Sciatic nerve (tissue), 2 donors: ENCODE measurements at regions not wholly inside any gene's neighbourhood (a gene's known extent, or its start where the extent isn't known, plus 50 kb on each side); places are given as distances from the start of the nearest gene placed in this dataset.
A peak's percentile ranks its signal among the peaks of the same experiment; 100 is the strongest.
"Not testable (repeated sequence)": the region's sequence is repeated elsewhere in the genome, so short reads cannot be mapped to it uniquely, and the experiment has no call there.

Source experiments
- ATAC-seq: fragments of 200-7000 bp; cut with Tn5 transposase; one replicate; pipeline ENCODE4 v1.9.1; 2020; ENCODE audit warnings: mild to moderate bottlenecking, moderate library complexity
- DNase-seq: peaks from one replicate; pipeline ENCODE4 v3.0.0-alpha.2; 2020; ENCODE audit warnings: low spot score
- intact Hi-C: fragments of 100-400 bp; cut with DNase I; formaldehyde crosslinking; loops from one replicate; pipeline ENCODE4 v1.14.2; 2022
- donor health status: DM: no; HTN: no; CAD: no.
- donor health status: DM: no; HTN: no; CAD: no.

GRCh38 chr6:86872810-86873209 is 64.5 kb upstream of the HTR1E start:
- ATAC-seq, intact Hi-C loops, DNase-seq: not testable (repeated sequence)

- ATAC-seq (no peak), DNase-seq (no peak)
- intact Hi-C loops: no loop called here
Observed at GRCh38 chr6:86871681-86872080, 65.6 kb upstream of the HTR1E start.

GRCh38 chr6:86869500-86869899 is 67.8 kb upstream of the HTR1E start:
- DNase-seq (no peak), ATAC-seq (no peak)
- intact Hi-C loops: no loop called here

DNA sequence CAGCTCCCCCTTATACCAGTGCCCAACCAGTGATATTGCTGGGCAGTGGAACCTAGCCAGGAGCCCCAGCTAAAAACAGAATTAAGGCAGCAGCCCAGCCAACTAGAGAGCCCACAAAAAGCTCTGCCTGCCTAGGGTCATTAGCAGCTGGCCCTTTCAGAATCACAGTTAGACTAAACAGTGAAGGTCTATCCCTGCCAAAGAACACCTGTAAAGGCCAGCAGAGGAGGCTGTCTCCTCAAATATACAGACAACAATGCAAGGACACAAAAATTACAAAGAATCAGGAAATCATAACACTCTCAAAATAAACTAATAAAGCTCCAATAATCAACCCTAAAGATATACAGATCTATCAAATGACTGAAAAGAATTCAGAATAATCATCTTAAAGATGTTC is 77.8 kb upstream of the HTR1E start:
- ATAC-seq (no peak), DNase-seq (no peak)
- intact Hi-C loops: no loop called here

- DNase-seq: no peak
- ATAC-seq: no peak
- intact Hi-C loops: no loop called here
Observed at GRCh38 chr6:86858970-86859369, 78.4 kb upstream of the HTR1E start.

GRCh38 chr6:86857783-86858182 is 79.5 kb upstream of the HTR1E start:
- DNase-seq: no peak
- ATAC-seq: no peak
- intact Hi-C loops: no loop called here

- intact Hi-C loops: no loop called here
- ATAC-seq (no peak), DNase-seq (peak; percentile 58)
Observed at GRCh38 chr6:86856937-86857563, 80.3 kb upstream of the HTR1E start.

- ATAC-seq (no peak), DNase-seq (no peak)
- intact Hi-C loops: no loop called here
Observed at GRCh38 chr6:86856379-86856778, 80.9 kb upstream of the HTR1E start.

DNA sequence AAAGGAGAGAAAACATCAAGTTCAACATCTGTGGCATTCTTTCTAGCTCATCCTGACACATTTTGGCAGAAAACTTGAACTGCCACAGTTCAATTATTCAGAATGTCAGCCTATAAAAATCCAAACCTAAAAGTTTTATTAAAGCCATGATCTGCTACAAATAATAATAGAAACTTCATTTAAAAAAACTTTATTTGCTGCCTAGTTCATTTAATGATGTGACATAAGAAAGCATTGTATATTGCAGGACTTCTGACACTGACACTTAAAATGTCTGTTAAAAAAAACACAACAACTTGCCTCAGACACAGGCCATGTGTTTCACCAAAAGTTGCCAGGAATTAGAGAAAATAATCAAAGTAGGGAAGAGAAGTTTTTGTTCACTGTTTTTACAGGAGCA is 88.3 kb upstream of the HTR1E start:
- DNase-seq (no peak), ATAC-seq (no peak)
- intact Hi-C loops: no loop called here

DNA sequence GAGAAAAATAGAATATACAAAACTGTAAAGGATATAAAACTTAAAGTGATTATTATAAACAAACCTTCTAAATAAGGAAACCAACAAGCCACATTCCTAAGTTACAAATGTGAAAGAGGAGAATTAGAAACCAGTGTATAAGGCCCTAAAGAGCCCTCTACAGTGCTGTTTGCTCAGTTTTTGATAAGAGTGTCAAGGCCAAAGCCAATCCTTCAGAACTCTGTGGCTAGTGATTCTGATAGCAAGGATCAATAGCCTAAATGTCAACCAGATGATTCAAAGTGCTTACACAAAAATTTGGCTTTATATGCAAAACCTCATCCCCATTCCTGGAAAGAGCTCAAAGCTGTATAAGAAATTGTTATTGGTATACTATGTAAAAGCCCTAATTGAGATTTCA is 104.6 kb upstream of the HTR1E start:
- intact Hi-C loops: no loop called here
- no peak for ATAC-seq
- DNase-seq: no peak

GRCh38 chr6:86825436-86825835 is 111.9 kb upstream of the HTR1E start:
- intact Hi-C loops: no loop called here
- ATAC-seq (no peak), DNase-seq (no peak)

DNA sequence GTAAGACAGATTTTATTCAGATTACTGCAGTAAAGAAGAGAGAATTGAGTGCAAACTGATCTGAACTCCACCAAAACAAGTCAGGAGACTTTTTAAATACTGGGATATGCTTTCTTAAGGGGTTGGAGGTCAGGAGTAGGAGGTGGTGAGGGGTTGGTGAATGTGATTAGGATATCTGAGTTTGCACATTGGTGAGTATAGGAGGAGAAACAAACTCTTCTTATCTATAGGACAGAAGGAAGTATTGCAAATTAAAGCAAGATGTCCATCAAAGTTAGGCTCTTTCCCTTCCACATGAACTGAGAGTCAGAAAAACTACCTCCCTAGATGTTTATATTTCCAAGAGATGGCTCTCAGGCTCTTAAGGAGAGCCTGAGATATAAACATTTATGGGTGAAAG is 114.6 kb upstream of the HTR1E start:
- intact Hi-C loops: no loop called here
- no peak for DNase-seq
- ATAC-seq: no peak

DNA sequence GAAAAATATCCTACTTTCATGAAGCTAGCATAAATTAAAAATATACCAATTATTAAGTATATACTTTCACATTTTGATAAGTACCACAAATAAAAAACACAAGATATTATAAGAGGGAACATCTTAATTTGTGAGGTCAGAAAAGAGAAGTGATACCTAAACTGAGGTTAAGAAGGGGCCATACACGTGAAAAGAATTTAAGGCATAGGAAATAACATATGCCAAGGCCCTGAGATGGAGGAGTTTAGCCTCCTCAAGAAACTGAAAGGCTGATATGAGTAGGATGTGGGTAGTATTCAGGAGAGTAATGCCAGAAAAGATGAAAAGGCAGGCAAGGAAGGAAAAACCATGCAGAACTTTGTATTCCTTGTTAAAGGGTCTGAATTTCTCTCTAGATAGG is 116.6 kb upstream of the HTR1E start:
- intact Hi-C loops: no loop called here

GRCh38 chr6:86793649-86794048 is 143.7 kb upstream of the HTR1E start:
- DNase-seq (no peak), ATAC-seq (no peak)
- intact Hi-C loops: no loop called here

More for the DNA sequence above, 116.6 kb upstream of the HTR1E start:
- ATAC-seq (no peak), DNase-seq (no peak)

DNA sequence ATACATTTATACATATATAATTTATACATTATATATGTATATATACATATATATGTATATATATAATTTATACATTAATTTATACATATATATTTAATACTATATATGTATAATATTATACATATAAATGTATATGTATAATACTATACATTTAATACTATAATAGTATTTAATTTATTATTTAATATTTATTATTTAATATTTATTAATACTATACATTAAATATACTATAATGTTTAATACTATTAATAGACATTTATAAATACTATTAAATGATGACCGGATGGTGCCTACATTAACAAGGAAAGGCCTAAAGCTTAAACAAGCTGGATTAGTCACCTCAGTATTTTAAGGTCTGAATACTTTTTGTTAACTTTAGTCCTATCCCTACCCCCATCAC is 145.9 kb upstream of the HTR1E start:
- ATAC-seq (no peak), DNase-seq (no peak)
- intact Hi-C loops: no loop called here

DNA sequence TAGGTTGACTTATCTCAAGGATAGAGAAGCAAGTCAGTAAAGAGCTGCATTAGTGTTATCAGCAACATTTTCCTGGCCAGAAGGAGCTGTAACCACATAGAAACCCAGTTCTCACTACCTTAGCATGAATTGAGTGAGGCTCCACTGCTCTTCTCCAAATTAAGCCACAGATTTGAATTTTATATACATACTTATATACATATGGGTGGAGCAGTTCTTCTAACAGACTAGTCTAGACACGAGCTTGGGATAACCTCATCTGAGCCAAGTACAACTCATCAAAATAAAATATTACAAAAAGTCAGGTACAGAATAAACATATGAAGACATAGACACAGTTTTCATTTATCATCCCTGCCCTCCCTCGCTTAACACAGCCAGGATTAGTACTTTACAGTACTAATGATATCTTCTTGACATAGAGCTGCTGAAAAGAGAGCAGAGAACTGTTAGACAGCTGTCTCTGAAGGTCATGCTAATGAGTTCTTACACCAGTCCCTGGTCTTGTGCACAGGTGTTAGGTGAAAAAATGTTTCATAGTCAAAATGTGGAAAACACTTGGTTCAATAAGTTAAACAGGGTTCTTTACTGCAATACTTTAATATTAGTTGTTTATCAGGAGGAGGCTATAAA is 147.4 kb upstream of the HTR1E start:
- ATAC-seq: no peak
- intact Hi-C loops: no loop called here
- DNase-seq: no peak

DNA sequence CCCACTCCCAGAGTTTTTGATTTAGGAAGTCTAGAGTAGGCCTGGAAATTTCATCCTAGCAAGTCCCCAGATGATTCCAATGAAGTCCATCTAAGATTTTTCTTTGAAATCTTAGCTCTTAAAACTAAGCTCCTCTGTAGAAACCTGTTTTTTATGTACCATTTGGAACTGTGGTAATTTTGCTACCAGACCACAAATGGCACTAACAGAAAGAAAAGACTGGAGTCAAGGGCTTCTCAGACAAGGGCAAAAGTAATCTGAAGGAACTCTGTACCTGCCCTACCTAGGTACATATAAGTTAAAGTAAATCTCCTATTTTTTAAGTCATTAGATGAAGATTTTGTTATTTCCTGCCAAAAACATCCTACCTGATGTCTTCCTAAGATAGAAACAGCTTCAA is 155.0 kb upstream of the HTR1E start:
- intact Hi-C loops: no loop called here
- DNase-seq (no peak), ATAC-seq (no peak)

GRCh38 chr6:86780923-86781322 is 156.4 kb upstream of the HTR1E start:
- ATAC-seq (no peak), DNase-seq (no peak)
- intact Hi-C loops: no loop called here

DNA sequence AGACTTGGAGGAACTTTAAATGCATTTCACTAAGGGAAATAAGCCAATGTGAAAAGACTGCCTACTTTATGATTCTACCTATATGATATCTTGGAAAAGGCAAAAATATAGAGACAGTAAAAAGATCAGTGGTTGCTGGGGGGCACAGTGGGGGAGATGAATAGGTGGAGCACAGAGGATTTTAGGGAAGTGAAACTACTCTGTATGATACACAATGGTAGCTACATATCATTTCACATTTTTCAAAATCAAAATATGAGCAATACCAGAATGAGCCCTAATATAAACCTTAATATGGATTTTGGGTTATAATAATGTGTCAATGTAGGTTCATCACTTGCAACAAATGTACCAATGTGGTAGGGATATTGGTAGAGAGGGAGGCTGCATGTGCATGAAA is 161.4 kb upstream of the HTR1E start:
- intact Hi-C loops: no loop called here
- no peak for ATAC-seq
- DNase-seq: no peak

DNA sequence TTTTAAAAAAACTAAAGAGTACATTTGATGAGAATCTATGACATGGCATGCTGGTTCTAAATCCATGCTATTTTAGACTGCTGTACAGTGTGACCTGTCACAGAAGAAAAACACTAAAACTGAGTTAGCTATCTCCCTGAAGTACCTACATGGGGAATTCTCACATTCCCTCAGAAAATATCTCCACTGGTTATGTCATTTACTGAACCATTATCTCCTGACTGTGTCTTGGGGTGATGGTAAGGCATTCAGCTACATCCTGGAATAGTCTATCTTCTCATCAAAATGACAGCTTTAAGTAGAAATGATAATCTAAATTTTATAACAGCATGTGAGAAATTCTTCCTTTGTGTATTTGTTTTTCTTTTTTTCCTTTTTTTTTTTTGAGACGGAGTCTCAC is 172.1 kb upstream of the HTR1E start:
- DNase-seq (no peak), ATAC-seq (no peak)
- intact Hi-C loops: no loop called here

- intact Hi-C loops, ATAC-seq, DNase-seq: not testable (repeated sequence)
Observed at GRCh38 chr6:86759953-86760352, 177.4 kb upstream of the HTR1E start.
